ENCODE measurements at regions not wholly inside any gene's neighbourhood (a gene's known extent, or its start where the extent isn't known, plus 50 kb on each side); places are given as distances from the start of the nearest gene placed in this dataset.
"Not testable (repeated sequence)": the region's sequence is repeated elsewhere in the genome, so short reads cannot be mapped to it uniquely, and the experiment has no call there.

GRCh38 chr12:25352083-25352918, 101.6 kb upstream of the KRAS start:
- no peaks in the 10 kb centered on the region for H3K9me3 Mint-ChIP-seq (ENCODE audit: unreplicated experiment)
- H3K4me3 Mint-ChIP-seq (ENCODE audit: unreplicated experiment): no peak overlapping the region
- H3K36me3 Mint-ChIP-seq (ENCODE audit: insufficient read depth, unreplicated experiment): no peaks in the 10 kb centered on the region
- H3K27ac Mint-ChIP-seq (ENCODE audit: low read depth, unreplicated experiment): no peak overlapping the region
- no peak for TF ChIP-seq CTCF (IDR thresholded peaks at IDR 0.05; ENCODE audit: unreplicated experiment)
- BruUV-seq (replicated peaks): no TSS peak
- no peaks in the 10 kb centered on the region for H3K27me3 Mint-ChIP-seq (ENCODE audit: insufficient read depth, unreplicated experiment)
- intact Hi-C loops (cut with micrococcal nuclease): no loop called here
- DNase-seq (ENCODE audit: unreplicated experiment): no peak
- ChIA-PET POLR2A (interaction anchor here (0.6 kb wide), 1 partner anchor 20 kb away, joined by 3 read pairs; no protein-coding TSS in a partner anchor), CTCF (interaction anchor here (0.6 kb wide), 1 partner anchor 30 kb away, joined by 3 read pairs; no protein-coding TSS in a partner anchor)
- no peaks in the 10 kb centered on the region for H3K4me1 Mint-ChIP-seq (ENCODE audit: insufficient read depth, unreplicated experiment)

- intact Hi-C loops (cut with micrococcal nuclease): no loop called here
- Mint-ChIP-seq H3K9me3 (ENCODE audit: unreplicated experiment) (no peaks in the 10 kb centered on the region), H3K36me3 (ENCODE audit: insufficient read depth, unreplicated experiment) (no peaks in the 10 kb centered on the region), H3K27me3 (ENCODE audit: insufficient read depth, unreplicated experiment) (no peaks in the 10 kb centered on the region), H3K4me3 (ENCODE audit: unreplicated experiment) (no peak overlapping the region), H3K4me1 (ENCODE audit: insufficient read depth, unreplicated experiment) (no peaks in the 10 kb centered on the region), H3K27ac (ENCODE audit: low read depth, unreplicated experiment) (no peak overlapping the region)
- BruUV-seq (replicated peaks): no TSS peak
- TF ChIP-seq CTCF (IDR thresholded peaks at IDR 0.05; ENCODE audit: unreplicated experiment): no peak
- ChIA-PET CTCF (interaction anchor here (1.0 kb wide), 1 partner anchor 39 kb away, joined by 3 read pairs; no protein-coding TSS in a partner anchor), POLR2A (interaction anchor here (0.7 to 1.1 kb wide), 2 partner anchors 13 to 1250 kb away, joined by 3 read pairs; no protein-coding TSS in a partner anchor)
- DNase-seq (ENCODE audit: unreplicated experiment): no peak
These were observed 97.8 kb upstream of the KRAS start for GRCh38 chr12:25348593-25348895.

GRCh38 chr12:25347716-25348592, 97.2 kb upstream of the KRAS start:
- no TSS peak for BruUV-seq (replicated peaks)
- Mint-ChIP-seq H3K4me3 (ENCODE audit: unreplicated experiment) (no peak overlapping the region), H3K36me3 (ENCODE audit: insufficient read depth, unreplicated experiment) (no peaks in the 10 kb centered on the region), H3K9me3 (ENCODE audit: unreplicated experiment) (no peaks in the 10 kb centered on the region), H3K27ac (ENCODE audit: low read depth, unreplicated experiment) (no peak overlapping the region), H3K27me3 (ENCODE audit: insufficient read depth, unreplicated experiment) (no peaks in the 10 kb centered on the region), H3K4me1 (ENCODE audit: insufficient read depth, unreplicated experiment) (no peaks in the 10 kb centered on the region)
- ChIA-PET CTCF (interaction anchor here (1.0 kb wide), 1 partner anchor 40 kb away, joined by 3 read pairs; no protein-coding TSS in a partner anchor), POLR2A (interaction anchor here (1.1 to 1.7 kb wide), 2 partner anchors 12 to 19 kb away, joined by 3 to 9 read pairs; no protein-coding TSS in a partner anchor)
- peak; percentile 9 for DNase-seq (ENCODE audit: unreplicated experiment)
- intact Hi-C loops (cut with micrococcal nuclease): no loop called here
- TF ChIP-seq CTCF (IDR thresholded peaks at IDR 0.05; ENCODE audit: unreplicated experiment): no peak

GRCh38 chr12:25341877-25342276, 91.1 kb upstream of the KRAS start:
- H3K27me3 Mint-ChIP-seq (ENCODE audit: insufficient read depth, unreplicated experiment); intact Hi-C loops (cut with micrococcal nuclease); H3K27ac Mint-ChIP-seq (ENCODE audit: low read depth, unreplicated experiment); H3K9me3 Mint-ChIP-seq (ENCODE audit: unreplicated experiment); BruUV-seq (replicated peaks); DNase-seq (ENCODE audit: unreplicated experiment); H3K4me3 Mint-ChIP-seq (ENCODE audit: unreplicated experiment); H3K36me3 Mint-ChIP-seq (ENCODE audit: insufficient read depth, unreplicated experiment); H3K4me1 Mint-ChIP-seq (ENCODE audit: insufficient read depth, unreplicated experiment): not testable (repeated sequence)
- ChIA-PET CTCF (interaction anchor here (0.6 kb wide), 1 partner anchor 496 kb away, joined by 3 read pairs; no protein-coding TSS in a partner anchor), POLR2A (interaction anchor here (0.7 kb wide), 1 partner anchor 8 kb away, joined by 3 read pairs; no protein-coding TSS in a partner anchor)

Measured in MCF 10A (cell line).